Adrenal gland (tissue), 9 donors: ENCODE measurements at regions not wholly inside any gene's neighbourhood (a gene's known extent, or its start where the extent isn't known, plus 50 kb on each side); places are given as distances from the start of the nearest gene placed in this dataset.

Source experiments
- DNase-seq, 7 donors: peaks; one replicate each; pipeline ENCODE4 v3.0.0-alpha.2; 2019 to 2020
- H3K27ac ChIP-seq, 5 donors: fragments of 200-600 bp; sonication (generic) in 4 of 5; 1 replicate in 3 of 5; 2 replicates in 2 of 5; pipeline versions ENCODE4 v1.5.1 to v1.8.0; 2016 to 2020; ENCODE audit warnings: mild to moderate bottlenecking in 1 of 5
- H3K27me3 ChIP-seq: fragments of 200-600 bp; 2 replicates; pipeline ENCODE4 v1.8.0; 2021
- H3K36me3 ChIP-seq, 2 donors: fragments of 200-600 bp; replicated peaks in 1 of 2; 1 replicate in 1 of 2; 2 replicates in 1 of 2; pipeline versions ENCODE4 v1.5.1 to v1.8.0; 2018 to 2022
- H3K4me1 ChIP-seq, 2 donors: fragments of 200-600 bp; replicated peaks in 1 of 2; 1 replicate in 1 of 2; 2 replicates in 1 of 2; pipeline versions ENCODE4 v1.5.1 to v1.8.0; 2018 to 2021
- H3K4me3 ChIP-seq, 4 donors: fragments of 200-600 bp; sonication (generic) in 3 of 4; one replicate each; pipeline ENCODE4 v1.5.1; 2016 to 2018
- H3K9me3 ChIP-seq, 3 donors: fragments of 200-600 bp; sonication (generic) in 1 of 3; replicated peaks in 1 of 3; 1 replicate in 2 of 3; 2 replicates in 1 of 3; pipeline versions ENCODE4 v1.5.1 to v1.8.0; 2016 to 2021
- POLR2A ChIP-seq, 2 donors: fragments of 450-650 bp; IDR thresholded peaks; one replicate each; pipeline ENCODE4 v1.6.1; 2017; ENCODE audit warnings: antibody characterized with exemption in 2 of 2, mild to moderate bottlenecking in 2 of 2, moderate library complexity in 1 of 2
- WGBS, 4 donors: extraction: QIAGEN DNeasy Blood & Tissue Kit in 2 of 4; methylation state at CpG; one replicate each; pipeline versions ENCODE4 v1.1.5 to v1.1.7; 2013 to 2017; 5-methylcytosine and 5-hydroxymethylcytosine counted together
- intact Hi-C, 2 donors: fragments of 100-400 bp; cut with DNase I; formaldehyde crosslinking; loops; one replicate each; pipeline versions ENCODE4 v1.14.1 to v1.15.0; 2022 to 2023
- TF ChIP-seq, protein P1 (sequence below), 6 experiments: fragments of 450-650 bp in 4 of 6; fragments of 200-600 bp in 2 of 6; sonication (generic) in 1 of 6; IDR thresholded peaks; 1 replicate in 5 of 6; 2 replicates in 1 of 6; pipeline versions ENCODE4 v1.5.1 to v1.8.0; 2016 to 2021; ENCODE audit warnings: antibody characterized with exemption in 6 of 6, mild to moderate bottlenecking in 2 of 6, moderate library complexity in 1 of 6
- donor health status: healthy with polysubstance abuse.
- donor health status: Bipolar disorder and iron deficiency.
- donor health status: DM: yes; HTN: yes; CAD: no.
- donor health status: DM: no; HTN: no; CAD: no.
- donor health status: DM: no; HTN: no; CAD: no.

DNA sequence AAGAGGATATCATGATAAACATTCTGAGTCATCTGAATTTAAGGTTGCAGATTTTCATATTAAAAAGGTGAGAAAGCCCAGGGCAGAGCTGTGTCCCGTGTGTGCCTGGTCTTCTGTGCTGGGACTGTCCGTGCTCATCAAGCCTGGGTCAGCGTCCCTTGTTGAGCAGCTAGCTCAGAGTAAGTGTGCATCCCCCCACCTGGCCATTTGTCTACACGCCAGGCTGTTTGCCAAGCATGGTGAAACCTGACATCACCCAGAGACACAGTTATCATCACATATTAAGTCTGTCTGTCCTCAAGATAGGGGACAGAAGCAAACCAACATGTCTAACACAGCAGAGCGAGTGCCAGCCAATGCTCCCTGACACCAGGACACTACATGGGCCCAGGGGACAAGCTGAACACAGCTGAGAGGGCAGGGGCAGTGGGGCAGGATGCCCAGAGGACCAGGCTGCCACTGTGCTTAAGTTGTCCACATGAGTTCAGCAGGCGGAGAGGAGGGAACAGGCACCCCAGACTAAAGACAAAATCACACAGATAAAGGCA lies 57.9 kb upstream of the CNEP1R1 start:
- no peak overlapping the region for H3K27ac ChIP-seq
- no peak overlapping the region for H3K4me3 ChIP-seq
- H3K36me3 ChIP-seq: no peaks in the 10 kb centered on the region
- WGBS, 4 donors: 76 to 80% (median 78%) methylated on average over 2 to 6 of the region's 6 CpGs
- DNase-seq: peak in 1 of 7 donors; percentile 55
- no peaks in the 10 kb centered on the region for H3K4me1 ChIP-seq
- intact Hi-C loops: no loop called here
- TF ChIP-seq, protein P1, sequence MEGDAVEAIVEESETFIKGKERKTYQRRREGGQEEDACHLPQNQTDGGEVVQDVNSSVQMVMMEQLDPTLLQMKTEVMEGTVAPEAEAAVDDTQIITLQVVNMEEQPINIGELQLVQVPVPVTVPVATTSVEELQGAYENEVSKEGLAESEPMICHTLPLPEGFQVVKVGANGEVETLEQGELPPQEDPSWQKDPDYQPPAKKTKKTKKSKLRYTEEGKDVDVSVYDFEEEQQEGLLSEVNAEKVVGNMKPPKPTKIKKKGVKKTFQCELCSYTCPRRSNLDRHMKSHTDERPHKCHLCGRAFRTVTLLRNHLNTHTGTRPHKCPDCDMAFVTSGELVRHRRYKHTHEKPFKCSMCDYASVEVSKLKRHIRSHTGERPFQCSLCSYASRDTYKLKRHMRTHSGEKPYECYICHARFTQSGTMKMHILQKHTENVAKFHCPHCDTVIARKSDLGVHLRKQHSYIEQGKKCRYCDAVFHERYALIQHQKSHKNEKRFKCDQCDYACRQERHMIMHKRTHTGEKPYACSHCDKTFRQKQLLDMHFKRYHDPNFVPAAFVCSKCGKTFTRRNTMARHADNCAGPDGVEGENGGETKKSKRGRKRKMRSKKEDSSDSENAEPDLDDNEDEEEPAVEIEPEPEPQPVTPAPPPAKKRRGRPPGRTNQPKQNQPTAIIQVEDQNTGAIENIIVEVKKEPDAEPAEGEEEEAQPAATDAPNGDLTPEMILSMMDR (IDR thresholded peaks at IDR 0.05): no peak
- TF ChIP-seq POLR2A (IDR thresholded peaks at IDR 0.05): no peak
- H3K9me3 ChIP-seq: no peaks in the 10 kb centered on the region
- no peaks in the 10 kb centered on the region for H3K27me3 ChIP-seq

DNA sequence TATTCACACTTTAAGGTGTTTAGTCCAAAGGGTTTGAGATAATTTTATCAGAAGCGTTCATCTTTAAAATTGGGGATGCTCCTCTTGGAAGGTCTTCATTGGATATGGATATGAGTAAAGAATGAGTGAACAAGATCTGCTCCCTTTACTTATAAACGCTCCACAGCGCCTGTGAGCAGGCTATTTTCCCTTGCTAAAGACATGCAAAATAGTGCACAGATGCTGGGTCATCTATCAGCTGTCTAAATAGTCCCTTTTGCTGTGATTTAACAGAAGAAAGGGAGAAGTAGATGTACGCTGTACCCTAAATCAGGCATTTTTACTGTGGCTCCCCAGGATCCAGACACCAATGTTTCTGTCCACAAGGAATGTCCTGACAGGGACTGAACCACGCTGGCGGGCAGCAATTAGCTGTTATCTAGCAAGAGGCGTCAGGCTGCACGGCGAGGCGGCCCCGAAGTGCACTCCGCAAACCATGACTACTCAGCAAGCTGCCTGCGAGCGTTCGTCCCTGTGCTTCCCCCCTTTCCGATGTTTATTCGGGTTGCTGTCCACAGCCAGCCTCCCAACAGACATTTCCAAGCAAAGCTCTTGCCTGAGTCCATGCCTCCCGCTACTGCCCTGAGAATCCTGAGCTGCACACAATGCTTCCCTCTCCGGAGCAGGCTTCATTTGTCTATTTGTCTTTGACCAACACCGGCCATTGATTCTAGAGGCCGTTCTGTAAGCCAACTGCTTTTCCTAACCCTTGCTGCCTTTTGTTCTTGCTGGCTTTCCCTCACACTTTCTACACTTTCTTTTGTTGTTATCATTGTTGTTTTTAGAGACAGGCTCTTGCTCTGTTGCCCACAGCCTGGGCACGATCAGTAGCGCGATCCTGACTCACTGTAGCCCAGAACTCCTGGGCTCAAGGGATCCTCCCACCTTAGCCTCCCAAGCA lies 55.7 kb upstream of the CNEP1R1 start:
- no peak for TF ChIP-seq POLR2A (IDR thresholded peaks at IDR 0.05)
- DNase-seq: peak in 1 of 7 donors; percentile 19
- Histone ChIP-seq H3K4me1 (no peaks in the 10 kb centered on the region), H3K27ac (no peak overlapping the region), H3K27me3 (no peaks in the 10 kb centered on the region), H3K9me3 (no peaks in the 10 kb centered on the region), H3K36me3 (no peaks in the 10 kb centered on the region), H3K4me3 (no peak overlapping the region)
- intact Hi-C loops: no loop called here
- 38 to 47% (median 42%) methylated on average over 21 to 24 of the region's 24 CpGs for WGBS, 4 donors

DNA sequence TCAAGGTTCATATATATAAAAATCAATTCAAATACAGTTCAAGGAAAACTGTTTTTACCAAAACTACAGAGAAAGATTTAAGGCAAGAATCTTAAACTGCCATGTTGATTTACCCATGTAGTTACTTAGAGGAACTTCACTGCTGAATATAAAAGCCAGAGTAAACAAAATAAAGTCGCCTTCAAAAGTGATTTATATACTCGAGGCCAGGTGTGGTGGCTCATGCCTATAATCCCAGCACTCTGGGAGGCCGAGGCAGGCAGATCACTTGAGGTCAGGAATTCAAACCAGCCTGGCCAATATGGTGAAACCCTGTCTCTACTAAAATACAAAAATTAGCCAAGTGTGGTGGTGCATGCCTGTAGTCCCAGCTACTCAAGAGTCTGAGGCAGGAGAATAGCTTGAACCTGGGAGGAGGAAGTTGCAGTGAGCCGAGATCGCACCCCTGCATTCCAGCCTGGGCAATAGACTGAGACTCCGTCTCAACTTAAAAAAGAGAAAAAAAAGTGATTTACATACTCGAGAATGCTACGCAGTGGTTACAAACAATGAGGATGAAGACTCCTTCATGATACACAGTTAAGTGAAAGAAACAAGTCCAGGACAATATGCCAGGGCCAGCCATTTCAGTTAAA lies 54.1 kb upstream of the CNEP1R1 start:
- Histone ChIP-seq H3K27ac (no peak overlapping the region), H3K4me1 (no peaks in the 10 kb centered on the region), H3K36me3 (no peaks in the 10 kb centered on the region), H3K9me3 (no peaks in the 10 kb centered on the region), H3K4me3 (no peak overlapping the region), H3K27me3 (no peaks in the 10 kb centered on the region)
- WGBS, 4 donors: 75 to 87% (median 81%) methylated on average over 8 of the region's 8 CpGs
- TF ChIP-seq, protein P1 (IDR thresholded peaks at IDR 0.05): no peak
- no peak for TF ChIP-seq POLR2A (IDR thresholded peaks at IDR 0.05)
- intact Hi-C loops: no loop called here
- DNase-seq: no peak

DNA sequence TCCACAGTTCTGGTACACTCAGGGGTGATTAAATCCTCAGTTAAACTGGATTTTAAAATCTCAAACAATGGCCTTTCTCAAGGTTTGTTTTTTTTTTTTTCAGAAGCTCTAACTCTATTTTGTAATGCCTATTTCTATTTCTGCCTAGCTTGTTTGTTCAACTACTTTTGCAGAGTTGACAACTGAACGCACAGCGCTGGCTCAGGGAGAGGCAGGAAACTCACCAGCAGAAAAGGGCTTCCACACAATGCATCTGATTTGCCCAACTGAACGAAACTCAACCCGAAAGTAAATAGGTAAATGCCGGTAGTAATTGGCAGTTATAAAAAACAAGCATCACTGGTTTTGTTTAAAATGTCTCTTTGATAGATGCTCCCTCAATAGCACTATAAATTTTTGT lies 52.7 kb upstream of the CNEP1R1 start:
- Histone ChIP-seq H3K4me1 (no peaks in the 10 kb centered on the region), H3K27ac (no peak overlapping the region), H3K27me3 (no peaks in the 10 kb centered on the region), H3K36me3 (no peaks in the 10 kb centered on the region), H3K9me3 (peaks cover 0 to under 1% (median 0%) of the 10 kb centered on the region in 3 donors), H3K4me3 (no peak overlapping the region)
- DNase-seq: no peak
- intact Hi-C loops: no loop called here
- WGBS, 4 donors: 75 to 79% (median 76%) methylated on average over 5 of the region's 5 CpGs
- TF ChIP-seq POLR2A (IDR thresholded peaks at IDR 0.05): no peak

DNA sequence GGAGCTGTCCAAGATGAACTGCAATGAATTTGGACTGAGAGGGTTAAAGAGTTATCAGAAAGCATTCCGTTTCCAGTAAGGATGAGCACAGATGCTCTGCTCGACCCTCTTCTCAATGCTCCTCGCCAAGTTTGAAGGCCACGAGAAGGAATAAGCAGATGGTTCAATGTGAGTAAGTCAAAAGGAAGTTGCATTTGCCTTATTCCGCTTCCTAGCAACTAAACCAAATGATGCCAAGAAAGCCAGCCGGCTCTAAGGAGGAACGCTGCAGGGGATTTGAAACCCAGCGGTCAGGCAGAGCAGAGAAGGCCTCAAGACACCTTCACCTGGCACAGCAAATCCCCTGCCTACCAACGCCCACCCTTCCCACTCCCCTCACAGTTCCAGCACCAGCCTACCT lies 52.1 kb upstream of the CNEP1R1 start:
- Histone ChIP-seq H3K27me3 (no peaks in the 10 kb centered on the region), H3K27ac (no peak overlapping the region), H3K36me3 (no peaks in the 10 kb centered on the region), H3K9me3 (peaks cover 0 to 4% (median 0%) of the 10 kb centered on the region in 3 donors), H3K4me3 (no peak overlapping the region), H3K4me1 (no peaks in the 10 kb centered on the region)
- intact Hi-C loops: no loop called here
- DNase-seq: no peak
- TF ChIP-seq, protein P1 (IDR thresholded peaks at IDR 0.05): no peak
- TF ChIP-seq POLR2A (IDR thresholded peaks at IDR 0.05): no peak
- 61 to 70% (median 67%) methylated on average over 9 of the region's 9 CpGs for WGBS, 4 donors
